PC-3 (cell line): ENCODE measurements at regions not wholly inside any gene's neighbourhood (a gene's known extent, or its start where the extent isn't known, plus 50 kb on each side); places are given as distances from the start of the nearest gene placed in this dataset.

ENCODE experiments used
- ATAC-seq: fragments of 200-7000 bp; cut with Tn5 transposase; 2 replicates; pipeline ENCODE4 v1.9.1; 2020; ENCODE audit warnings: mild to moderate bottlenecking, moderate library complexity
- BruUV-seq: library from RNA; stranded (reverse); fragments of 400-500 nt; replicated peaks from 2 replicates; lab custom pipeline; 2021; lab: Mats Ljungman, UMichigan
- CTCF ChIA-PET: fragments of 300-600 bp; sonication (Branson Sonifier 250); formaldehyde crosslinking; loops from one replicate; lab custom pipeline; 2022; ENCODE audit warnings: antibody characterized with exemption; lab: Charles Lee
- POLR2A ChIA-PET: fragments of 300-600 bp; sonication (Branson Sonifier 250); formaldehyde crosslinking; loops from one replicate; lab custom pipeline; 2022; ENCODE audit warnings: antibody characterized with exemption; ENCODE audit not compliant: unreplicated experiment; lab: Charles Lee
- DNase-seq: peaks from one replicate; pipeline ENCODE4 v3.0.0-alpha.2; 2015
- H2AFZ ChIP-seq: fragments of 300-600 bp; sonication (generic); 2 replicates; pipeline ENCODE4 v1.6.0; 2016; ENCODE audit warnings: antibody characterized with exemption, low read length
- H3F3A ChIP-seq: fragments of 300-600 bp; sonication (generic); one replicate; pipeline ENCODE4 v1.6.0; 2017; ENCODE audit warnings: antibody characterized with exemption, low read length, control low read depth, mild to moderate bottlenecking; ENCODE audit not compliant: unreplicated experiment
- H3K27ac ChIP-seq: fragments of 300-600 bp; sonication (generic); 2 replicates; pipeline ENCODE4 v1.5.1; 2016; ENCODE audit warnings: mild to moderate bottlenecking, low read length
- H3K27me3 ChIP-seq: fragments of 300-600 bp; sonication (generic); 2 replicates; pipeline ENCODE4 v1.6.1; 2016; ENCODE audit warnings: low read length, mixed read lengths
- H3K36me3 ChIP-seq: fragments of 300-600 bp; sonication (generic); 2 replicates; pipeline ENCODE4 v1.6.1; 2016; ENCODE audit warnings: low read depth, mixed run types, low read length, mixed read lengths
- H3K4me1 ChIP-seq: fragments of 300-600 bp; sonication (generic); 2 replicates; pipeline ENCODE4 v1.5.1; 2016; ENCODE audit warnings: low read length; ENCODE audit not compliant: insufficient read depth
- H3K4me2 ChIP-seq: fragments of 300-600 bp; sonication (generic); 2 replicates; pipeline ENCODE4 v1.6.0; 2016; ENCODE audit warnings: low read length
- H3K4me3 ChIP-seq: fragments of 300-600 bp; sonication (generic); 2 replicates; pipeline ENCODE4 v1.5.1; 2016; ENCODE audit warnings: mild to moderate bottlenecking, low read length, mixed read lengths
- H3K79me2 ChIP-seq: fragments of 300-600 bp; sonication (generic); 2 replicates; pipeline ENCODE4 v1.6.1; 2017; ENCODE audit warnings: low read length, mixed read lengths
- H3K9ac ChIP-seq: fragments of 300-600 bp; sonication (generic); 2 replicates; pipeline ENCODE4 v1.6.0; 2016; ENCODE audit warnings: mild to moderate bottlenecking, low read length
- H3K9me2 ChIP-seq: fragments of 300-600 bp; sonication (generic); replicated peaks from 2 replicates; pipeline ENCODE4 v1.6.1; 2016; ENCODE audit warnings: mixed run types, low read length, mixed read lengths
- H3K9me3 ChIP-seq: fragments of 300-600 bp; sonication (generic); 2 replicates; pipeline ENCODE4 v1.6.1; 2016; ENCODE audit warnings: low read length, mixed read lengths
- H4K20me1 ChIP-seq: fragments of 300-600 bp; sonication (generic); 2 replicates; pipeline ENCODE4 v1.6.1; 2016; ENCODE audit warnings: low read length, mixed read lengths
- CTCF ChIP-seq: fragments of 300-600 bp; sonication (generic); conservative IDR thresholded peaks from 2 replicates; pipeline ENCODE4 v1.5.1; 2017; ENCODE audit warnings: antibody characterized with exemption, low read depth, mild to moderate bottlenecking, low read length
- EZH2 ChIP-seq: fragments of 300-600 bp; sonication (generic); IDR thresholded peaks from one replicate; pipeline ENCODE4 v1.6.1; 2017; ENCODE audit warnings: antibody characterized with exemption, mild to moderate bottlenecking, low read length; ENCODE audit not compliant: unreplicated experiment
- EZH2phosphoT487 ChIP-seq: fragments of 300-600 bp; sonication (generic); IDR thresholded peaks from 2 replicates; pipeline ENCODE4 v1.6.1; 2018; ENCODE audit warnings: mild to moderate bottlenecking, antibody characterized with exemption, low read length, borderline replicate concordance
- intact Hi-C: fragments of 100-400 bp; cut with micrococcal nuclease; formaldehyde crosslinking; loops from 2 replicates; pipeline ENCODE4 v1.9.0; 2023

- no peaks in the 10 kb centered on the region for H3K27me3 ChIP-seq
- no peak overlapping the region for H3K27ac ChIP-seq
- no peaks in the 10 kb centered on the region for H3K79me2 ChIP-seq
- H4K20me1 ChIP-seq = no peaks in the 10 kb centered on the region
- H3F3A ChIP-seq = no peaks in the 10 kb centered on the region
- TF ChIP-seq EZH2phosphoT487 (no peak), EZH2 (no peak), CTCF (no peak)
- H3K9ac ChIP-seq = no peak overlapping the region
- ChIA-PET CTCF (no interaction called here), POLR2A (no interaction called here)
- no peak overlapping the region for H3K4me3 ChIP-seq
- DNase-seq = no peak
- H3K4me2 ChIP-seq = no peak overlapping the region
- no peak for ATAC-seq
- BruUV-seq = no TSS peak
- intact Hi-C loops = no loop called here
- peaks cover 22% of the 10 kb centered on the region for H3K4me1 ChIP-seq
- H3K9me2 ChIP-seq = no peaks in the 10 kb centered on the region
- H3K9me3 ChIP-seq = no peaks in the 10 kb centered on the region
- H2AFZ ChIP-seq = no peak overlapping the region
- no peaks in the 10 kb centered on the region for H3K36me3 ChIP-seq
Measured at GRCh38 chr15:100730655-100731266, 128.4 kb downstream of the ASB7 start.

- Histone ChIP-seq H4K20me1 (no peaks in the 10 kb centered on the region), H3K9ac (no peak overlapping the region), H3K4me2 (no peak overlapping the region), H3K9me3 (no peaks in the 10 kb centered on the region), H3K27me3 (no peaks in the 10 kb centered on the region), H3K79me2 (no peaks in the 10 kb centered on the region), H3K27ac (0 out of 2 replicates have a peak overlapping the region, but pooled peaks have one; percentile 74), H3K36me3 (no peaks in the 10 kb centered on the region), H3K4me3 (no peak overlapping the region), H3K9me2 (no peaks in the 10 kb centered on the region), H3F3A (no peaks in the 10 kb centered on the region), H2AFZ (no peak overlapping the region), H3K4me1 (peaks cover 22% of the 10 kb centered on the region)
- ATAC-seq = no peak
- DNase-seq = no peak
- intact Hi-C loops = no loop called here
- no TSS peak for BruUV-seq
- ChIA-PET POLR2A (interaction anchor here (0.6 kb wide), 1 partner anchor 112 kb away, joined by 11 read pairs; no protein-coding TSS in a partner anchor), CTCF (no interaction called here)
- TF ChIP-seq EZH2 = no peak
Measured at GRCh38 chr15:100731267-100732152, 129.1 kb downstream of the ASB7 start.

- Histone ChIP-seq H3F3A (no peaks in the 10 kb centered on the region), H3K9me2 (no peaks in the 10 kb centered on the region), H3K9ac (no peak overlapping the region), H3K27me3 (no peaks in the 10 kb centered on the region), H2AFZ (peak overlapping the region; percentile 64), H3K9me3 (no peaks in the 10 kb centered on the region), H3K36me3 (no peaks in the 10 kb centered on the region), H3K79me2 (no peaks in the 10 kb centered on the region), H3K27ac (peak overlapping the region; percentile 74), H3K4me3 (no peak overlapping the region), H4K20me1 (no peaks in the 10 kb centered on the region), H3K4me1 (peaks cover 22% of the 10 kb centered on the region), H3K4me2 (peak overlapping the region; percentile 43)
- CTCF ChIA-PET = no interaction called here
- DNase-seq (peak; percentile 63), ATAC-seq (peak; percentile 36)
- POLR2A ChIA-PET = no interaction called here
- TF ChIP-seq CTCF (no peak), EZH2phosphoT487 (no peak), EZH2 (no peak)
- intact Hi-C loops = no loop called here
- BruUV-seq = TSS peak; percentile 44
Measured at GRCh38 chr15:100732211-100733055, 130.0 kb downstream of the ASB7 start.
